ENCODE measurements at regions not wholly inside any gene's neighbourhood (a gene's known extent, or its start where the extent isn't known, plus 50 kb on each side); places are given as distances from the start of the nearest gene placed in this dataset.

GRCh38 chr2:194495046-194495445, 1162.0 kb upstream of the SLC39A10 start:
- no peak for TF ChIP-seq CTCF (IDR thresholded peaks at IDR 0.05)
- no peak for TF ChIP-seq EZH2 (IDR thresholded peaks at IDR 0.05; ENCODE audit: borderline replicate concordance, insufficient read depth, low read depth, low read length, poor library complexity, severe bottlenecking)

Data from B cell (primary cell).